Liver (tissue), 8 donors: ENCODE measurements at regions not wholly inside any gene's neighbourhood (a gene's known extent, or its start where the extent isn't known, plus 50 kb on each side); places are given as distances from the start of the nearest gene placed in this dataset.

Source experiments
- DNase-seq: peaks from one replicate; pipeline ENCODE4 v3.0.0-alpha.2; 2017; ENCODE audit warnings: low spot score
- H3K27ac ChIP-seq, 2 donors: one replicate each; pipeline ENCODE4 v1.7.0; 2013; ENCODE audit warnings: inconsistent platforms in 2 of 2, low read length in 2 of 2, control low read depth in 1 of 2, low read depth in 1 of 2, mild to moderate bottlenecking in 1 of 2
- H3K27me3 ChIP-seq, 4 donors: one replicate each; pipeline versions ENCODE4 v1.6.1 to v1.7.0; 2013; ENCODE audit warnings: low read length in 3 of 4, inconsistent platforms in 1 of 4, mild to moderate bottlenecking in 1 of 4, moderate library complexity in 1 of 4; ENCODE audit not compliant: control insufficient read depth in 4 of 4, insufficient read depth in 4 of 4
- H3K36me3 ChIP-seq, 4 donors: one replicate each; pipeline versions ENCODE4 v1.6.1 to v1.7.0; 2013; ENCODE audit warnings: low read length in 3 of 4, mild to moderate bottlenecking in 3 of 4, low read depth in 1 of 4, moderate library complexity in 1 of 4; ENCODE audit not compliant: control insufficient read depth in 4 of 4, insufficient read depth in 3 of 4
- H3K4me1 ChIP-seq, 4 donors: one replicate each; pipeline versions ENCODE4 v1.6.1 to v1.7.0; 2013; ENCODE audit warnings: low read length in 3 of 4, mild to moderate bottlenecking in 3 of 4, moderate library complexity in 1 of 4; ENCODE audit not compliant: control insufficient read depth in 4 of 4, insufficient read depth in 4 of 4
- H3K4me3 ChIP-seq, 3 donors: one replicate each; pipeline versions ENCODE4 v1.6.1 to v1.7.0; 2013; ENCODE audit warnings: low read length in 3 of 3, control low read depth in 1 of 3, low read depth in 1 of 3, mild to moderate bottlenecking in 1 of 3
- H3K9ac ChIP-seq, 2 donors: one replicate each; pipeline ENCODE4 v1.7.0; 2013; ENCODE audit warnings: low read length in 2 of 2, mild to moderate bottlenecking in 2 of 2, moderate library complexity in 2 of 2, control low read depth in 1 of 2, low read depth in 1 of 2
- H3K9me3 ChIP-seq, 4 donors: one replicate each; pipeline versions ENCODE4 v1.6.1 to v1.7.0; 2013; ENCODE audit warnings: low read length in 3 of 4; ENCODE audit not compliant: control insufficient read depth in 4 of 4
- ATF3 ChIP-seq: IDR thresholded peaks from 2 replicates; pipeline ENCODE4 v1.6.1; 2016; ENCODE audit warnings: antibody characterized with exemption
- EGR1 ChIP-seq, 2 donors: IDR thresholded peaks; 2 replicates each; pipeline ENCODE4 v1.6.1; 2016 to 2018; ENCODE audit warnings: antibody characterized with exemption in 2 of 2, low read depth in 2 of 2
- FOXA1 ChIP-seq: IDR thresholded peaks from 2 replicates; pipeline ENCODE4 v1.6.1; 2016; ENCODE audit warnings: antibody characterized with exemption
- FOXA2 ChIP-seq: IDR thresholded peaks from 2 replicates; pipeline ENCODE4 v1.6.1; 2016; ENCODE audit warnings: antibody characterized with exemption
- HNF4A ChIP-seq, 2 donors: conservative IDR thresholded peaks; 2 replicates each; pipeline ENCODE4 v1.6.1; 2016; ENCODE audit warnings: antibody characterized with exemption in 2 of 2, mild to moderate bottlenecking in 2 of 2
- HNF4G ChIP-seq: IDR thresholded peaks from 2 replicates; pipeline ENCODE4 v1.6.1; 2016; ENCODE audit warnings: antibody characterized with exemption
- JUND ChIP-seq, 2 donors: IDR thresholded peaks; 2 replicates each; pipeline ENCODE4 v1.6.1; 2016; ENCODE audit warnings: antibody characterized with exemption in 2 of 2
- MAX ChIP-seq: IDR thresholded peaks from 2 replicates; pipeline ENCODE4 v1.6.1; 2016; ENCODE audit warnings: antibody characterized with exemption
- NR2F2 ChIP-seq: IDR thresholded peaks from 2 replicates; pipeline ENCODE4 v1.6.1; 2016; ENCODE audit warnings: antibody characterized with exemption
- RAD21 ChIP-seq, 2 donors: IDR thresholded peaks; 2 replicates each; pipeline ENCODE4 v1.6.1; 2016; ENCODE audit warnings: antibody characterized with exemption in 2 of 2, mild to moderate bottlenecking in 2 of 2
- REST ChIP-seq: IDR thresholded peaks from 2 replicates; pipeline ENCODE4 v1.6.1; 2016; ENCODE audit warnings: antibody characterized with exemption, mild to moderate bottlenecking
- RXRA ChIP-seq, 2 donors: IDR thresholded peaks; 2 replicates each; pipeline ENCODE4 v1.6.1; 2017 to 2018; ENCODE audit warnings: antibody characterized with exemption in 2 of 2, mild to moderate bottlenecking in 1 of 2
- SP1 ChIP-seq: IDR thresholded peaks from 2 replicates; pipeline ENCODE4 v1.6.1; 2018; ENCODE audit warnings: antibody characterized with exemption, mild to moderate bottlenecking
- TAF1 ChIP-seq: conservative IDR thresholded peaks from 2 replicates; pipeline ENCODE4 v1.6.1; 2016; ENCODE audit warnings: antibody characterized with exemption, mild to moderate bottlenecking
- YY1 ChIP-seq: IDR thresholded peaks from 2 replicates; pipeline ENCODE4 v1.6.1; 2016; ENCODE audit warnings: antibody characterized with exemption, mild to moderate bottlenecking
- WGBS: extraction: QIAGEN DNeasy Blood & Tissue Kit; methylation state at CpG from one replicate; pipeline ENCODE4 v1.1.7; 2013; 5-methylcytosine and 5-hydroxymethylcytosine counted together
- TF ChIP-seq, protein P1 (sequence below): fragments of 150-350 bp; IDR thresholded peaks from 2 replicates; pipeline ENCODE4 v1.5.1; 2017; ENCODE audit warnings: improper control_type of control experiment, low read depth, low read length; ENCODE audit not compliant: missing input control
- donor health status: healthy.
- donor health status: healthy.
- donor health status: healthy.
- donor health status: healthy.
- donor health status: healthy.

GRCh38 chr9:28916348-28916747 lies 1343.1 kb upstream of the C9orf72 start:
- no peak for DNase-seq
- H3K36me3 ChIP-seq, result no peaks in the 10 kb centered on the region
- 40% methylated on average over 3 of the region's 3 CpGs for WGBS
- H3K4me1 ChIP-seq, result no peaks in the 10 kb centered on the region
- H3K9me3 ChIP-seq, result no peaks in the 10 kb centered on the region
- H3K9ac ChIP-seq, result no peak overlapping the region
- TF ChIP-seq REST (no peak), EGR1 (IDR thresholded peaks at IDR 0.05; ENCODE audit: low read depth in 2 of 2) (no peak), HNF4A (conservative IDR thresholded peaks at IDR 0.05) (no peak), TAF1 (no peak), ATF3 (no peak), FOXA2 (no peak), RAD21 (IDR thresholded peaks at IDR 0.05) (no peak), NR2F2 (no peak), JUND (IDR thresholded peaks at IDR 0.05) (no peak), SP1 (no peak)
- TF ChIP-seq, protein P1, sequence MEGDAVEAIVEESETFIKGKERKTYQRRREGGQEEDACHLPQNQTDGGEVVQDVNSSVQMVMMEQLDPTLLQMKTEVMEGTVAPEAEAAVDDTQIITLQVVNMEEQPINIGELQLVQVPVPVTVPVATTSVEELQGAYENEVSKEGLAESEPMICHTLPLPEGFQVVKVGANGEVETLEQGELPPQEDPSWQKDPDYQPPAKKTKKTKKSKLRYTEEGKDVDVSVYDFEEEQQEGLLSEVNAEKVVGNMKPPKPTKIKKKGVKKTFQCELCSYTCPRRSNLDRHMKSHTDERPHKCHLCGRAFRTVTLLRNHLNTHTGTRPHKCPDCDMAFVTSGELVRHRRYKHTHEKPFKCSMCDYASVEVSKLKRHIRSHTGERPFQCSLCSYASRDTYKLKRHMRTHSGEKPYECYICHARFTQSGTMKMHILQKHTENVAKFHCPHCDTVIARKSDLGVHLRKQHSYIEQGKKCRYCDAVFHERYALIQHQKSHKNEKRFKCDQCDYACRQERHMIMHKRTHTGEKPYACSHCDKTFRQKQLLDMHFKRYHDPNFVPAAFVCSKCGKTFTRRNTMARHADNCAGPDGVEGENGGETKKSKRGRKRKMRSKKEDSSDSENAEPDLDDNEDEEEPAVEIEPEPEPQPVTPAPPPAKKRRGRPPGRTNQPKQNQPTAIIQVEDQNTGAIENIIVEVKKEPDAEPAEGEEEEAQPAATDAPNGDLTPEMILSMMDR, result no peak
- H3K27me3 ChIP-seq, result no peaks in the 10 kb centered on the region
- no peak overlapping the region for H3K4me3 ChIP-seq
- H3K27ac ChIP-seq, result no peak overlapping the region

GRCh38 chr9:28921857-28922500 lies 1348.7 kb upstream of the C9orf72 start:
- TF ChIP-seq FOXA1 (no peak), EGR1 (IDR thresholded peaks at IDR 0.05; ENCODE audit: low read depth in 2 of 2) (no peak)
- Histone ChIP-seq H3K9ac (no peak overlapping the region), H3K27ac (no peak overlapping the region), H3K4me1 (no peaks in the 10 kb centered on the region), H3K36me3 (no peaks in the 10 kb centered on the region), H3K4me3 (no peak overlapping the region), H3K9me3 (no peaks in the 10 kb centered on the region), H3K27me3 (no peaks in the 10 kb centered on the region)
- DNase-seq, result no peak
- 76% methylated on average over 3 of the region's 3 CpGs for WGBS

GRCh38 chr9:28922891-28923290 lies 1349.6 kb upstream of the C9orf72 start:
- no peak for DNase-seq
- Histone ChIP-seq H3K4me1 (no peaks in the 10 kb centered on the region), H3K36me3 (no peaks in the 10 kb centered on the region), H3K9me3 (no peaks in the 10 kb centered on the region), H3K4me3 (no peak overlapping the region), H3K27ac (no peak overlapping the region), H3K27me3 (no peaks in the 10 kb centered on the region), H3K9ac (no peak overlapping the region)
- TF ChIP-seq TAF1 (no peak), HNF4G (no peak), YY1 (no peak), FOXA1 (no peak), HNF4A (conservative IDR thresholded peaks at IDR 0.05) (no peak), RXRA (IDR thresholded peaks at IDR 0.05) (no peak), MAX (no peak), RAD21 (IDR thresholded peaks at IDR 0.05) (no peak)
- TF ChIP-seq, protein P1, result no peak
- 72% methylated on average over 4 of the region's 4 CpGs for WGBS
